ENCODE measurements at regions not wholly inside any gene's neighbourhood (a gene's known extent, or its start where the extent isn't known, plus 50 kb on each side); places are given as distances from the start of the nearest gene placed in this dataset.

- TF ChIP-seq CTCF (IDR thresholded peaks at IDR 0.05) (no peak), POLR2A (IDR thresholded peaks at IDR 0.05) (no peak)
Observed at GRCh38 chr11:45407226-45407625, 121.1 kb upstream of the SYT13 start.
